GM19043 (cell line): ENCODE measurements at regions not wholly inside any gene's neighbourhood (a gene's known extent, or its start where the extent isn't known, plus 50 kb on each side); places are given as distances from the start of the nearest gene placed in this dataset.
"Not testable (repeated sequence)": the region's sequence is repeated elsewhere in the genome, so short reads cannot be mapped to it uniquely, and the experiment has no call there.

ENCODE experiments used
- ATAC-seq: cut with Tn5 transposase; IDR thresholded peaks from one replicate; pipeline ENCODE4 v1.9.1; 2021; ENCODE audit warnings: low read depth; ENCODE audit not compliant: unreplicated experiment

GRCh38 chr3:157861076-157861765, 245.0 kb downstream of the SHOX2 start:
- ATAC-seq = no peak

GRCh38 chr3:157859541-157859940, 246.7 kb downstream of the SHOX2 start:
- no peak for ATAC-seq

GRCh38 chr3:157858821-157859220, 247.4 kb downstream of the SHOX2 start:
- no peak for ATAC-seq

GRCh38 chr3:157857440-157857839, 248.8 kb downstream of the SHOX2 start:
- no peak for ATAC-seq

GRCh38 chr3:157856078-157856939, 249.9 kb downstream of the SHOX2 start:
- ATAC-seq = no peak

GRCh38 chr3:157845839-157846238, 260.4 kb downstream of the SHOX2 start:
- ATAC-seq = not testable (repeated sequence)

- no peak for ATAC-seq
These were observed 261.2 kb downstream of the SHOX2 start for GRCh38 chr3:157844800-157845565.

- ATAC-seq = no peak
These were observed 262.0 kb downstream of the SHOX2 start for GRCh38 chr3:157844216-157844615.

- no peak for ATAC-seq
These were observed 265.2 kb downstream of the SHOX2 start for GRCh38 chr3:157841029-157841428.

- no peak for ATAC-seq
These were observed 265.7 kb downstream of the SHOX2 start for GRCh38 chr3:157840564-157840963.

GRCh38 chr3:157838457-157838856, 267.8 kb downstream of the SHOX2 start:
- ATAC-seq = no peak

GRCh38 chr3:157837336-157837735, 268.9 kb downstream of the SHOX2 start:
- no peak for ATAC-seq

GRCh38 chr3:157836022-157836421, 270.2 kb downstream of the SHOX2 start:
- ATAC-seq = no peak

- ATAC-seq = no peak
These were observed 273.6 kb downstream of the SHOX2 start for GRCh38 chr3:157832588-157832987.

GRCh38 chr3:157830556-157831236, 275.5 kb downstream of the SHOX2 start:
- ATAC-seq = no peak

GRCh38 chr3:157829786-157830185, 276.4 kb downstream of the SHOX2 start:
- no peak for ATAC-seq

GRCh38 chr3:157824281-157824680, 281.9 kb downstream of the SHOX2 start:
- ATAC-seq = no peak

GRCh38 chr3:157823050-157823449, 283.2 kb downstream of the SHOX2 start:
- no peak for ATAC-seq

- ATAC-seq = no peak
These were observed 286.1 kb downstream of the SHOX2 start for GRCh38 chr3:157820157-157820517.

- ATAC-seq = no peak
These were observed 286.7 kb downstream of the SHOX2 start for GRCh38 chr3:157819270-157820156.
